ENCODE measurements at regions not wholly inside any gene's neighbourhood (a gene's known extent, or its start where the extent isn't known, plus 50 kb on each side); places are given as distances from the start of the nearest gene placed in this dataset.

DNA sequence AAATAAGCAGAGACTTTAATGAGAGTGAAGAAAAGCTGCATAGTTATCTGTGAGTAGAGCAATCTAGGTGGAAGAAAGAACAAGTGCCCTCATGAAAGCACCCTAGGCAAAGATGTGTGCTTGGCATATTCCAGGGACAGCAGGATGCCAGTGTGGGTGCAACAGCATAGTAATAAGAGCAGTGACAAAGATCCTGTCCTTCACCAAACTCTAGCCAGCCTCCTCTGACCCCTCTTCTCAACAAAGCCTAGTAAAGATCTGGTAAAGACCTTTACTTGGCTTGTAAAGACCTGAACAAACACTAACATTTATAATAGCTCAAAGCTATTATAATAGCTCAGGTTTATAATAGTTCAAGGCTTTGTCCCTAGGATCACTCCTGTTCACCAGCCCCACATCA, 735.4 kb downstream of the PCDH7 start:
- Histone ChIP-seq H3K9me3 (ENCODE audit: control insufficient read depth in 1 of 2, insufficient read depth in 1 of 2, low read length in 2 of 2) (peaks cover 0 to 1% of the 10 kb centered on the region in 2 experiments), H3K27ac (ENCODE audit: low read depth in 1 of 2, low read length in 2 of 2) (no peak overlapping the region), H3K4me3 (ENCODE audit: low read length) (no peak overlapping the region), H3K27me3 (ENCODE audit: control insufficient read depth in 1 of 2, insufficient read depth in 2 of 2, low read length in 2 of 2) (no peaks in the 10 kb centered on the region), H3K36me3 (ENCODE audit: insufficient read depth, low read length) (no peaks in the 10 kb centered on the region), H3K4me1 (ENCODE audit: insufficient read depth, low read length) (no peaks in the 10 kb centered on the region)
- intact Hi-C loops (cut with DNase I, micrococcal nuclease): no loop called here
- POLR2A ChIA-PET: no interaction called here
- TF ChIP-seq, protein P1, sequence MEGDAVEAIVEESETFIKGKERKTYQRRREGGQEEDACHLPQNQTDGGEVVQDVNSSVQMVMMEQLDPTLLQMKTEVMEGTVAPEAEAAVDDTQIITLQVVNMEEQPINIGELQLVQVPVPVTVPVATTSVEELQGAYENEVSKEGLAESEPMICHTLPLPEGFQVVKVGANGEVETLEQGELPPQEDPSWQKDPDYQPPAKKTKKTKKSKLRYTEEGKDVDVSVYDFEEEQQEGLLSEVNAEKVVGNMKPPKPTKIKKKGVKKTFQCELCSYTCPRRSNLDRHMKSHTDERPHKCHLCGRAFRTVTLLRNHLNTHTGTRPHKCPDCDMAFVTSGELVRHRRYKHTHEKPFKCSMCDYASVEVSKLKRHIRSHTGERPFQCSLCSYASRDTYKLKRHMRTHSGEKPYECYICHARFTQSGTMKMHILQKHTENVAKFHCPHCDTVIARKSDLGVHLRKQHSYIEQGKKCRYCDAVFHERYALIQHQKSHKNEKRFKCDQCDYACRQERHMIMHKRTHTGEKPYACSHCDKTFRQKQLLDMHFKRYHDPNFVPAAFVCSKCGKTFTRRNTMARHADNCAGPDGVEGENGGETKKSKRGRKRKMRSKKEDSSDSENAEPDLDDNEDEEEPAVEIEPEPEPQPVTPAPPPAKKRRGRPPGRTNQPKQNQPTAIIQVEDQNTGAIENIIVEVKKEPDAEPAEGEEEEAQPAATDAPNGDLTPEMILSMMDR (IDR thresholded peaks at IDR 0.05): no peak
- Mint-ChIP-seq H3K36me3 (ENCODE audit: low read depth) (no peaks in the 10 kb centered on the region), H3K27me3 (no peaks in the 10 kb centered on the region), H3K9me3 (peaks cover 11% of the 10 kb centered on the region), H3K4me3 (no peak overlapping the region), H3K4me1 (ENCODE audit: low read depth) (no peaks in the 10 kb centered on the region), H3K27ac (no peak overlapping the region)
- CTCF ChIA-PET: no interaction called here
- ATAC-seq (ENCODE audit: poor library complexity) (no peak), DNase-seq (no peak)

DNA sequence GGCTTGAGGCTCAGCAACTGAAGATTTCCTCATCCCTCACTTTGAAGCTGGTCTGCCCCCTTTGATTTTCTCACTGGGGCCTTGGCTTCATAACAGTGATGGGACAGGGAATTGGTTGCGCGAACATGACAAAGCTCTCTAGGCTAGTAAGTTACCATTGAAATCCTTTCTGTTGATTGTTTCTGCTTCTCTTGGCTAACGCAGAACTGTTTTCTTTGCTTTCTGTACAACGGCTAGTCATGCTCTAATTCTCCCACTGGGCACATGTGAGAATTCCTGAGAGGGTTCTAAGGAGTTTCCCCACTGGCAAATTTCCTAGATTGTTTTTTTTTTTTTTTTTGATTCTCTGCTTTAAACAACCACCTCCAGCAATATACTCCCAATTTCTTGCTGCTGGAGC, 738.6 kb downstream of the PCDH7 start:
- Mint-ChIP-seq H3K4me1 (ENCODE audit: low read depth) (no peaks in the 10 kb centered on the region), H3K36me3 (ENCODE audit: low read depth) (no peaks in the 10 kb centered on the region), H3K27me3 (no peaks in the 10 kb centered on the region), H3K9me3 (peaks cover 8% of the 10 kb centered on the region), H3K27ac (no peak overlapping the region), H3K4me3 (no peak overlapping the region)
- POLR2A ChIA-PET: no interaction called here
- Histone ChIP-seq H3K27me3 (ENCODE audit: control insufficient read depth in 1 of 2, insufficient read depth in 2 of 2, low read length in 2 of 2) (no peaks in the 10 kb centered on the region), H3K4me3 (ENCODE audit: low read length) (no peak overlapping the region), H3K27ac (ENCODE audit: low read depth in 1 of 2, low read length in 2 of 2) (no peak overlapping the region), H3K36me3 (ENCODE audit: insufficient read depth, low read length) (no peaks in the 10 kb centered on the region), H3K9me3 (ENCODE audit: control insufficient read depth in 1 of 2, insufficient read depth in 1 of 2, low read length in 2 of 2) (peaks cover 0 to 3% of the 10 kb centered on the region in 2 experiments), H3K4me1 (ENCODE audit: insufficient read depth, low read length) (no peaks in the 10 kb centered on the region)
- CTCF ChIA-PET: no interaction called here
- intact Hi-C loops (cut with DNase I, micrococcal nuclease): no loop called here
- DNase-seq (no peak), ATAC-seq (ENCODE audit: poor library complexity) (no peak)
- TF ChIP-seq, protein P1 (IDR thresholded peaks at IDR 0.05): no peak

DNA sequence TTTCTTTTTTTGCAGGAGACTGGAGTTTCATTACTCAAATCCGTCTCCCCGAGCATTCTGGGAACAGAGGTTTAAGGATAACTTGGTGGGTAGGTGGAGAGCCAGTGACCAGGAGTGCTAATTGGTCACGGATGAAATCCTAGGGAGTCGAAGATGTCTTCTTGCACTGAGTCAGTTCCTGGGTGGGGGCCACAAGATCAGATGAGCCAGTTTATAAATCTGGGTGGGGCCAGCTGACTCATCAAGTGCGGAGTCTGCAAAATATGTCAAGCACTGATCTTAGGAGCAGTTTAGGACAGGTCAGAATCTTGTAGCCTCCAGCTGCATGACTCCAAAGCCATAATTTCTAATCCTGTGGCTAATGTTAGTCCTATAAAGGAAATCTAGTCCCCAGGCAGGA, 741.3 kb downstream of the PCDH7 start:
- Histone ChIP-seq H3K27ac (ENCODE audit: low read depth in 1 of 2, low read length in 2 of 2) (no peak overlapping the region), H3K4me3 (ENCODE audit: low read length) (no peak overlapping the region), H3K27me3 (ENCODE audit: control insufficient read depth in 1 of 2, insufficient read depth in 2 of 2, low read length in 2 of 2) (no peaks in the 10 kb centered on the region), H3K9me3 (ENCODE audit: control insufficient read depth in 1 of 2, insufficient read depth in 1 of 2, low read length in 2 of 2) (peaks cover 0 to 3% of the 10 kb centered on the region in 2 experiments), H3K4me1 (ENCODE audit: insufficient read depth, low read length) (no peaks in the 10 kb centered on the region), H3K36me3 (ENCODE audit: insufficient read depth, low read length) (no peaks in the 10 kb centered on the region)
- intact Hi-C loops (cut with DNase I, micrococcal nuclease): no loop called here
- no peaks in the 10 kb centered on the region for H3K36me3 Mint-ChIP-seq (ENCODE audit: low read depth)
- no peaks in the 10 kb centered on the region for H3K4me1 Mint-ChIP-seq (ENCODE audit: low read depth)
- TF ChIP-seq, protein P1 (IDR thresholded peaks at IDR 0.05): no peak
- no peak for ATAC-seq (ENCODE audit: poor library complexity)
- no peak overlapping the region for H3K27ac Mint-ChIP-seq
- ChIA-PET CTCF (no interaction called here), POLR2A (no interaction called here)
- peaks cover 6% of the 10 kb centered on the region for H3K9me3 Mint-ChIP-seq
- no peaks in the 10 kb centered on the region for H3K27me3 Mint-ChIP-seq
- no peak overlapping the region for H3K4me3 Mint-ChIP-seq
- no peak for DNase-seq
